T-helper 1 cell (primary cell): ENCODE measurements at regions not wholly inside any gene's neighbourhood (a gene's known extent, or its start where the extent isn't known, plus 50 kb on each side); places are given as distances from the start of the nearest gene placed in this dataset.
"Not testable (repeated sequence)": the region's sequence is repeated elsewhere in the genome, so short reads cannot be mapped to it uniquely, and the experiment has no call there.

Source experiments
- DNase-seq, 5 donors: peaks; one replicate each; pipeline ENCODE4 v3.0.0-alpha.2; 2012 to 2020

DNA sequence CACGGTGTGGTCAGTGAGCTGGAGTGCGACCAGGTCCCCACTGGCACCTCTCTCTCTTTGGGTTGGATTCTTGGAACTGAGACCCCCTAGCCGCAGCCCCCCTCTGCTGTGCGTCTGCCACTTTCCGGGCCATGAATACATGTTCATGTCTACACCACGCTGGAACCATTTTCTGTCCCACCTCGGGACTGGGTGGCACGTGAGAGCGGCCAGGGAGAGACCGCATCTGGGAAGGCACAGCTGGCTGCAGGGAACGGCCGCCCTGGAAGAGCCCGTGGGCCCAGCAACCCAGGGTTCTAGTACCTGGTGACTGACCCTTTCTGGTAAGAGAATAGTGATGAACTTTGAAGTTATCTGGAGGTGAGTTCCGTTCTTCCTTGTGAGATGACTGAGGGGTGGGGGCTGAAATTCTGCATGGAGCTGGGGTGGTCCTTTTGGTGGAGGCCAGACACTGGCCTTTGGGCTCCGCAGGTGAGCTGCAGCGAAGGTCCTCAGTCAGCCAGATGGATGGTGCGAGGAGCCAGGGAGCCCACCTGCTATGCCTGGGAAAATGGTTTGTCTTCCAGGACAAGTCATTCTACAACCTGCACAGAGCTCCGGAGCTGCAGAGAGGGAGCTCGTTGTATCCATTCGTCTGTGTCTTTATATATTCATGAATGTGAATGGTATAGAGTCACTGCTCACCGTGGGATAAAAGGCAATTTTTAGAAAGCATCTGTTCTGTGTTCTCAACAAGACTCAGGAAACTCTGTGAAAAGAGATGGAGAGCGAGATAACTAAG is 223.5 kb downstream of the NDUFA10 start:
- no peak for DNase-seq

DNA sequence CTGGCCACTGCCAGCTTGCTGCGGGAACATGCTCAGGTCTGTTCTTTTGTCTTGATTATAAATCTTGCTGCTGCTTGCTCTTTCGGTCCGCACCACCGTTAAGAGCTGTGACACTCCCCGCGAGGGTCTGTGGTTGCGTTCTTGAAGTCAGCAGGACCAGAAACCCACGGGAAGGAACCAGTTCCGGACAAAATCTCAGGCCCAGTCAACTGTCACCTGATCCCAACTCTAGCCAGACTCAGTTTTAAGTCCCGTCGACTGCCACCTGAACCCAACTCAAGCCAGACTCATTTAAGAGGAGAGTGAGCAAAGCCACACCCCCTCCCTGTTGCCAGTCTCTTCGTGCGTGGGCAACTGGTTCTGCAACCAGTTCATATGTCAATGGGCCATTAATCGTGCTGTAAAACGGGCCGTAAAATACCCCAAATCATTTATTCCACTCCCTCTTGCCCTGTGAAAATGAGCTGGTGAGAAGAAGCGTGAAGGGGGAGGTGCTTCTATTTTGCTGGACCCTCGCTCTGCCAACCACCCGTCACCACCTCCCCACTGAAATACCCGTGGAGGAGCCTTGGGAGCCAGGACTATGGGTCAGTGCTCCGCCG is 224.3 kb downstream of the NDUFA10 start:
- no peak for DNase-seq

DNA sequence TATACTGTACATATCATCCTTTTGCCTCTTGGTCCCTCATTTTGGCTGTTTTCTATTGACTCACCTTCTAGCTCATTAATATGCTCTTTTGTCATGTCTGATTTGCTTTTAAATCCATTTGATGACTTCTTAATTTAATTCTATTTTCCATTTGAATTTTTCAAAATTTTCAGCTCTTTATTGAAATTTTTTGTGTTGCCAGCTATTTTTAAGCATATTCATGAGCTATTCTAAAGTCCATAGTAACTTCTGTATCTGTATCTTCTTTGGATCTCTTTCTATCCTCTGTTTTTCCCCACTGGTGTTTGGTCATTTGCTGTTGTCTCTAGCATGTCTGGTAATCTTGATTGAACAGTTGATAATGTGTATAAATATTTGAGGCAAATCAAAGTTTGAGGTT is 227.8 kb downstream of the NDUFA10 start:
- no peak for DNase-seq

DNA sequence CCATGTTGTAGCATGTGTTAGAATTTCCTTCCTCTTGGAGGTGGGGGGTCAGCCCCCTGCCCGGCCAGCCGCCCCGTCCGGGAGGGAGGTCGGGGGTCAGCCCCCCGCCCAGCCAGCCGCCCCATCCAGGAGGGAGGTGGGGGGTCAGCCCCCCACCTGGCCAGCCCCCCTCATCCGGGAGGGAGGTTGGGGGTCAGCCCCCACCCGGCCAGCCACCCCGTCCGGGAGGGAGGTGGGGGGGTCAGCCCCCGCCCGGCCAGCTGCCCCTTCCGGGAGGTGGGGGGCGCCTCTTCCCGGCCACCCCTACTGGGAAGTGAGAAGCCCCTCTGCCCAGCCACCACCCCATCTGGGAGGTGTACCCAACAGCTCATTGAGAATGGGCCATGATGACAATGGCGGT is 229.4 kb downstream of the NDUFA10 start:
- not testable (repeated sequence) for DNase-seq

DNA sequence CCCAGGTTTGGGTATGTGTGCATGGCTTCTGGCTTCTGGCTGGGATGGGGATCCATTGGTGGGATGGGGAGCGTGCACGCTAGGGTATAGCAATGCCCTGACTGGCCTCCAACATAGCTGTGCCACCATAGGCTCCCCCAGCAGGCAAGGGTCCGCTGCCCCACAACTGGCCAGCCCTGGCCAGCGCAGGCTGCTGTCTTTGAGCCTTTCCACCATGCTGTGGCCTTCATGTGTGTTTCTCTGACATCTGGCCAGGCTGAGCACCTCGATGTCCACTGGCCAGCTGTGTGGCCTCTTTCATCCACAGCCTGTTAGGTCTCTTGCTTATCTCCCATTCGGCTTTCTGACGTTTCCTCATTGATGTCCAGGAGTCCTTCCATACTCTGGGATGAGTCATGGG is 231.3 kb downstream of the NDUFA10 start:
- DNase-seq: no peak

DNA sequence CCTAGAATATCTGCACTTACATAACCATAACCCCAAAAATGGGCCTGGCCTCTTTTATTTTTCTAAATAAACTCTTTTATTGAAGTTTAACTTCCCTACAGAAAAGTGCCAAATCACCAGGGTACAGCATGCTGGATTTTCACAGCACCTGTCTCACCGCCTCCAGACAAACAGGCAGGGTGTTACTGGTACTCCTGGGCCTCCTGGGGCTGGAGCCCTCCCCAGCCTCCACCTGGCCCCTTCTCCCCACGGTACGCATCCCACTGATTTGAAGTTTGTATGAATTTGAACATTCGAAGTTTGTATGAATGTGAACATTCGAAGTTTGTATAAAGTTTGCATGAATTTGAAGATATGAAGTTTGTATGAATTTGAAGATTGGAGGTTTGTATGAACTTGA is 232.1 kb downstream of the NDUFA10 start:
- DNase-seq: no peak

DNA sequence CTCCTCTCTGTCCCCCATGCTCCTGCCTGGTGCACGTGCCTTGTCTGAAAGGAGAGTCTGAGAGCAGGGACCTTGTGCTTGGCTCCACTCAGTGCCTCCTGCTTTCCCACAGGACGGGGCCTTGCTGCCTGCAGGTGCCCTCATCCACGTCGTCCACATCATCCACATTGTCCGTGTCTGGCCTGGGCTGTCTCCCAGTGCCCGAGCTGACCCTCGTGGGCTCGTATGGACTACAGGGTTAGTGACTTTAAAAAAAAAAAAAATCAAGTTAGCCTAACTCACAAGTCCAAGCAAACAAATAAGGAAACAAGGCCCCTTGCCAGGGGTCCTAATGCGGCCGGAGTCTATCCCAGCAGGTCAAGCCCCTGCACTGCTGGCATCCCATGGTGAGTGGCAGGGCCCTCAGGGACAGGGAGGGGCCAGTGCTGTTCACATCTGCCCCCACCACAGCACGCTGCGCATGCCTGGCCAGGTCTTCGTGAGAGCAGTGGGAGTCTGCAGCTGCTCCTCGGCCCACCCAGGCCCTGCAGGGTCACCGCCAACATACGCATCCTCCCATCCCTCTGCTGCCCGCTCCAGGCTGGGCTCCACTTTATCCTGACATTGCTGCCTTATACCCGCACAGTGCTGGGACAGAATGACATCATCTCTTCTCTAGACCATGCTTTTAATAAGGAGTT is 232.6 kb downstream of the NDUFA10 start:
- no peak for DNase-seq

DNA sequence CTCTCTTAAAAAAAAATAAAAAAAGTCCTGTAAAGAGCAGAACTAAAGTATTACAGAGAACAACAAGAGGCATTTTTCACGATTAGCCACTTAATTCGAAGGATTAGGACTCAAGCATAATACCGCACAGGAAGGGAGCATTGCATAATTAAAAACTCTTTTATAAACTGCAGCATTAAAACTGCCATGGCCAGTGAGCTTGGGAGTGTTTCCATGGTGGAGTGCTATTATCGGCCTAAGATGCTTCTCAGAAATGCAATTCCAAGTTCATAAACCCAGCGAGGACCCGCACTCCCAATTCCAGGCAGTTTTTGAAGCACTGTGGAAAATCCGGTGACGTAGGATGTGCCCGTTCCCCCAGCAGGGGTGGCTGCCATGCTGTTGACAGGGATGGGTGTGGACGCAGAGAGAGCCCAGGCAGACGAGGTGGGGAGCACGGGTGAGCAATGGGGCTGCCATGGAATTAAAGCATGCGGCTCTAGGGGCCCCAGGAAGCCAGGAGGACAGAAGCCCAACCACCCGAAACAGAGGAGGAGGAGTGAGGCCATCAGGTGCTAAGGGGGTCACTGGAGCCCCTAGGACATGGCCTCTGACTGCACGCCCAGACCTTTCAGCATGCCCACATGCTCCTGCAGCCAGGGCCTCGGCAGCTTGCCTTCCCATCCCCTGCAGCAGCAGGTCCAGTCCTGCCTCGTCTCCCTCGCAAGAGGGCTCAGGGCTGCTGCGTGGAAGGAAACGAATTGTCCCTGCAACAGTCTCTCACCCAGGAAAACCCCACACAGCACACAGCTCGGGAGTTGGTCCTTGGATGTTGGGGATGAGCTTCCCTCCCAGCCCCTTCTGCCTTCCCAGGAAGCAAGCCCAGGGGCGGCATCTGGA is 233.4 kb downstream of the NDUFA10 start:
- DNase-seq: no peak

DNA sequence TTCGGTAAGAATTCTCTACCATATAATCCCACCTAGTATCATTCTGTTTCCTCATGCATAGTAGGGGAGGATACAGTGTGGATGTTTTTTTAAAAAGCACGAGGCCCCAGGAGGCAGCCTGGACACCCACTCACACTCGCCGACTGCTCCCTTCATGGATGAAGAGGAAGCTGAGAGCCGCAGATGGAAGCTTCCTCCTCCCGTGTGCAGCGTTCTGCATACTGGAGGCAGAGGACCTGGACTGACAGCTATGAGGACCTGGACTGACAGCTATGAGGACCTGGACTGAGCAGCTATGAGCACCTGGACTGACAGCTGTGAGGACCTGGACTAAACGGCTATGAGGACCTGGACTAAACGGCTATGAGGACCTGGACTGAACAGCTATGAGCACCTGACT is 234.4 kb downstream of the NDUFA10 start:
- DNase-seq: no peak

DNA sequence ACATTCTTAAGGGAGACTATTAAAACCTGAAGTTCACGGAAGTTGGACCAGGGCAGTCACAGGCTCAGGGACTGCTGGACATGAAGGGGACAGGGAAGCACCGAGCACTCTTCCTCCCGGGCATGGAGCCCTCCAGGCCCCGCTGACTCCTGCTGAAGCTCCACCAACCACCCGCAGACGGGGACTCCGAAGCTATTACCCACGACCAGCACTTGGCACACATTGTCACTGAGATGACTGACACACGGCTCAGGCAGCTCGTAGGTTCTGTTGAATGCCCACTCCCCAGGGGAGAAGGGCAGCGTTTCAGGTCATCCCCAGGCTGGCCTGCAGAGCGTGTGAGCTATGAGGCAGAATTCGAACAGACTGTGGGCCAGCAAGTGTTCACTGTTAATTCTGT is 234.8 kb downstream of the NDUFA10 start:
- DNase-seq: no peak

DNA sequence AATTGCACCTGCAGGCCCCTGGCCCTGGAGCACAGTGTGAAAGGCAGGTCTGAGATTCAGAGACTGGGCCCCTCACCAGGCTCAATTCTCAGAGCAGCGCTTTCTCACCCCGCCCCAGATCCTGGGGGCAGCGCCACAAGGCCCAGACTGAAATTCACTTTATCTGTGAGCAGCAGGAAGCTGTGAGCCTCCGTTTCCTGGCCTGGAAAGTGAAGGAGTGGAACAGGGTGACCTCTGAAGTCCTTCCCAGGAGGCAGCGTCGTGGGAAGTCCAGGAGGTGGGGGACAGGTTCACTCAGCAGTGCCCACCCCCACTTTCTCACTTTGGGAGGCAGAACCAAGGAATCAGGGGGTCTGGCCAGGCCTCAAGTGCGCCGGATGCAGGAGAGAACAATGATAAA is 235.4 kb downstream of the NDUFA10 start:
- no peak for DNase-seq

DNA sequence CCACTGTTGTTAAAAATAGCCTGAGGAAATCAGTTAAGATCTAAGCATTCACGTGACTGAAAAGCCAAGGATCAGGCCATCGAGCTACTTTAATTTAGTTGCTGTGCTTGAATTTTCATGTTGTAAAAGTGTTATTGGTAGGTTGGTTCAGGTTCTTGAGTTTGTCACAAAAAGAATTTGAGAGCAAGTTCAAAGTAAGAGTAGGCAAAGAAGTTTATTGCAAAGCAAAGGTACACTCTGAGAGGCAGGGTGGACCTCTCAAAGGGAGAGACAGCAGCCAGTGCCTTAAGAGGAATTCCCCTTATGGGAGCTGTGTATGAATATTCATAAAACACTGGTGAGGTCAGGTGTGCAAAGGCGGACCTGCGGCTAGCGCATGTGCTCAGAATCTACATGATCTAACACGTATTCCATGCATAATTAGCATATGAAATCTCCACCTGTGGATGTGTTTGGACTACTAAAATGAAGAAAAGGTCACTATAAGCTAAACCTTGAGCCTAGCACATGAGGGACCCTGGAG is 236.5 kb downstream of the NDUFA10 start:
- no peak for DNase-seq

DNA sequence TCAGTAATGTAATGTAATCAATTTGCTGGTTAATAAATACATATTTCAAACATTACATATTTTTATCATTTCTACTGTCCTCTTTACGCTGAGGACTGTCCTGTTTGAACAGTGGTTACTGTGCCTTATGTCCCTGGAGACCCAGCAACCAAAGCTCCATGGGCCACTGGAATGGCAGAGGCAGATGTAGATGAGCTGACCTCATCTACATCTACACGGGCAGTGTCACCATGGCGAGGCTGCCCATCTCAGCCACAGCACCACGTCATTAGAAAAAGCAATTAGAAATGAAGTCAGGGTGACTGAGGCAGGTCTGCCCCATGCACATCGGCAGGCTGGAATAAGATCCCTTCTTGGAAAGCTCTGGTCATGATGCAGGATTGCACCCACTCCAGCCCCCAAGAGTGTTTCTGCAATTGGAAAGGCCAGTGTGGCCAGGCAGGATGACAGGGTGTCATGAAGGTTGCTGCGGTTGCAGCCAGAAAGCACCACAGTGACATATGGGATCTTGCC is 237.5 kb downstream of the NDUFA10 start:
- no peak for DNase-seq

DNA sequence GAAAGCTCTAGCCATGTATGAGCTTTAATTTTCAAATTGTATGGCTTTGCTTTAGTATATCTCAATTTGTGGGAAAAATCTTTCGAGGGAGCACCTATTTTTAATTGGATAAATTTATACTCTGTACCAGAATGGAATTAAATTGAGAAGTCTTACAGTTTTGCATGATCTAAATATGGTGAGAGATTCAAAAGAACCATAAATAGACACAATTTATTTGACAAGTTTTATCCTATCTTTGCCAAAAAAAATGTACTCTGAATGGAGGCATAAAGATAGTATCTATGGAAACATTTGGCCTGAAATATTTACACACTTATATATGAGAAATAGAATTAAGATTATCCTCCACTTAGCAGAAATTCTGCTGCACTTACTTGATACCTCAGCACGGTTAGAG is 238.4 kb downstream of the NDUFA10 start:
- no peak for DNase-seq

DNA sequence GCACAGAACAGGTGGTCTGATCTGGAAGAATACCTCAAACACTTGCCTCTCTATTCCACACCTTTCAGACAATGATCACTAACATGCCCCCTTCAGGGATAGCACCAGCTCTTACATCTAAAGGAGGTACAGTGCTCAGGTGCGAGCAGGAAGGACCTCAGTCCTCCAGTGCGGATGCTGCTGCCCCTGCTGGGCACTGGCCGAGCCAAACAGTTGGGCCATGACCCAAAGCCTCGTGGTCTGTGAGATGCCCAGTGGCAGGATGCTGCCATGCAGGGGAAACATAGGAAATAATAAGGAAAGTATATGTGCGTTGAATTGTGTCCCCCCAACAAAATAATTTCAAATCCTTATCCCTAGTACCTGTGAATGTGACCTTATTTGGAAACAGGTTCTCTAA is 243.7 kb downstream of the NDUFA10 start:
- no peak for DNase-seq

DNA sequence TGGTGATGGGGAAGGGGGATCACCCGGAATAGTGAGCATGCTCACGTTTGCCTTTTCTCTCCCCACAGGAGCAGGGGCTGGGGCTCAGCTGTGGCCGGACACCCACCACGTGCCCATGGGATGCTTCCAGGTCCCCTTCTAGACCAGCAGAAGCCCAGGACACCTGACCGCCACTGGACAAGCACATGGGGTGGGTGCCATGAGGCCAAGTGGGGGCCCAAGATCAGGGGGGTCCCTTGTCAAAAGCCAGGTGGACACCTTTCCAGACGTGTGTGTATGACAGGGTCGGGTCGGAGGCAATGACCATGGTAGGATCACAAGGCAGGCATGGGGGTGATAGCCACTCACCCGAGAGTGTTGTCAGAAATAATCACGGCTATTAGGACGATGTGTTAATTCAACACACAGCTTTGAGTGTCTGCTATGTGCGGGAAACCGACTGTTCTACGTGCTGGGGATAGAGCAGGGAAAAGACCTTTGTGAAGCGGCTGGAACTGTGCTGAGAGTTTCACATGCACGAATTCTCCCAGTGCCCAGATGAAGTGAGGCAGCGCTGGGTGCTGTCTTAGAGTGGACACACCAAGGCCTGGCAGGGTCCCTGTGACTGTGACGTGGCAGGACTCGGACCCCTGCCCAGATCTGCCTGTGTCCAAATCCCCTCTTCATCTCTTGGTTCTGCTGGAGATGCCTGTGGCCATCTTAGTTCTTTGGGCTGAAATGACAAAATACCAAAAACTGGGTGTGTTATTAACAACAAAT is 244.7 kb downstream of the NDUFA10 start:
- no peak for DNase-seq

DNA sequence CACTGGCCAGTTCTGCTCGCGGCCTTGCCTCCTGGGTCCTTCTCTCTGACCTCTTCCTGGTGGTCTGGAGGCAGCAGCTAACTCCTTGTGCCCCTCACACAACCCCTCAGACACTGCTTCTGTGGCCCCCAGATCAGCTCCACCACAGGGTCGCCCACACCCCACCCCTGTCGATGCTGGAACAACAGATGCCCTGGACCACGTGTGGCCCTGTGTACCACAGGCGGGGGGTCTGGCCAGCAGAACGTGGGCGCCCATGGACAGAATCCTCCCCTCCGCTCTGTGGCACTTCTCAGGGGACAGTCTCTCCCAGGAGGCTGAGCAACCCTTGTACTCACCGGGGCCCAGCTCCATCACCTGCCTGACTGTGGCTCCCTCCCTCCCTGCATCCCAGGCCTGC is 245.6 kb downstream of the NDUFA10 start:
- DNase-seq: no peak

DNA sequence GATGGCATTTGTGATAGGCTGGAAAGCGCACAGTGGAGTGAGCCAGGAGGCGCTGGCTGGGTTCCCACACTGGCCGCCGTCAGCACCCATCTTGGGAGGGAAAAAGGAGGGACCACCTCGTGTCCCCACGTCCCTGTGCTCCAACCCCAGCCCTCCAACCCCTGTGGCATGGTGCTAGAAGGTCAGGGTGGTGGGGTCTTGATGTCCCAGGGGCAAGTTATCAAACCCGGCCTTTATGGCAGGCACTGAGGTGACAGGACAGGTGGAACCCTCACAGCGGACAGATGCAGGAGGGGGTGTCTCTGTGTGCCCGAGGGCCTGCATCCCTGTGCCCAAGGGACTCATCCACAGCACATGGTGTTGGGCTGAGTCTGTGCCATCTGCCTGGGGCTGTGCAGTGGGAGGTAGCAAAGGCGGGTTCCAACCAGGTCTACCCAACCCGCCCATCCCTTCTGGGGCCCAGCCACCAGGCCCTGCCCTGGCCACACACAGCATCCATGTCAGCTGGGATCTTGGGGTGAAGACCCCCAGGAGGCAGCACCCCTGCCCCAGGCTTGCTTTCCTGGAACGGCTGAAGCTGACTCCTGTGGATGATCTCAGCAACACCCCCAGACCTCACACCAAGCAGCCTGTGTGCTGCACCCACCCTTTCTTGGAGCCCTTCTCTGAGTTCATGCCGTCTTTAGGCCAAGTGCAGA is 246.1 kb downstream of the NDUFA10 start:
- DNase-seq: no peak

DNA sequence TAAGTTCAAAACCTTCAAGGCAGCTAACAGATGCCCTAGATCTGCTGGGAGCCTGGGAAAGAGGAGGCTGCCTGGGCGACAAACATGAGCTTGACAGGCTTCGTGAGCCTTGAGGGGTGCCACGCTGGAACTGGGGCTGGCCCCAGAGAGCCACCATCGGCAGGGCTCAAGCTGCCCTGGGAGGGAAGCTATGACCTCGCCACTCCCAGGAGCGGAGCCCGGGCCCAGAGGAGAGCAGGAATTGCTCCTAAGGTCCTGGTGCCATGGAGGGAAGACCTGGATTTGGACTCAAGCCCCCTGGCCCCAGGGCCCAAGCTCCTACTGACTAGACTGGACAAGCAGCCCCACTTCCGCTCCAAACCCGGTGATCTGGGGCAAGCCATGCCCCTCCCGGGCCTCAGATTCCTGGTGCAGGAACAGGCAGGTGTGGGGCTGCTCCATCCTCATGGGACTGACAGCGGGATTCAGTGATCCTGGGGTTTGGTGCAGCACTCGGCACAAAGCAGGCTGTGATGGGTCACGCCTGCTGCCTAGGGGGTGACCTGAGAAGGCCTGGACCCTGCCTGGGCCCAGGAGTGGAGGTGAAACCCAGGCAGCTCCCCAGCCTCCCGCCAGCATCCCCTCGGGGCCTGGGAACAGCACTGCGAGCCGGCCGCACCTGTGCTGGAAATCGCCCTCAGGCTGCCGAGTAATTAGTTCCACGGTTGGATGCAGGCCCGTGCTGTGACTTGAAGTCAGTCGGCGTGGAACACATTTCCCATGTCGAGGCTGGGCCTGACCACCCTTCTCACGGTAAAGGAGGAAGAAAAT is 246.9 kb downstream of the NDUFA10 start:
- DNase-seq: no peak

DNA sequence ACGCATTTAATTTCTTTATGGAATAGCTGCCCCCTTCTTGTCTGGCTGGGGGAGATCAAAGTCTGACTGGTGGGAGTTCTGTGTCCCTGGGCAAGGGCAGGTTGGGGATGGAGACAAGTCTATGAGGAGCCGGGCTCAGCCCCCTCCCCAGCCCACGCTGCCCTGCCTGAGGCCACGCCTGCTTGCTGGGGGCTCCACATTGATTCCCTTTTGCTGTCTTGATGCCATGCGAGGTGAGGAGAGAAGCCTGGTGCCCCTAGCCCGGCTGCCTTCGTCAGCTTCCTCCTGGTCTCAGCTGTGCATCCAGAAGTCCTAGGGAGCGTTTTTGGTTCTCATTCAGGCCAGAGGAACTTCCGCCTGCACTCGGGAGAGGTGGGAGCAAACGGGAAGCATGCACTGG is 247.9 kb downstream of the NDUFA10 start:
- no peak for DNase-seq
